Ishikawa (cell line): ENCODE measurements at regions not wholly inside any gene's neighbourhood (a gene's known extent, or its start where the extent isn't known, plus 50 kb on each side); places are given as distances from the start of the nearest gene placed in this dataset.

ENCODE experiments used
- CEBPB ChIP-seq: IDR thresholded peaks from 2 replicates; pipeline ENCODE4 v1.6.1; 2012
- NFIC ChIP-seq: IDR thresholded peaks from 2 replicates; pipeline ENCODE4 v1.6.1; 2012
- REST ChIP-seq: IDR thresholded peaks from 2 replicates; pipeline ENCODE4 v1.6.1; 2012; ENCODE audit warnings: low read depth, mild to moderate bottlenecking
- TAF1 ChIP-seq: IDR thresholded peaks from 2 replicates; pipeline ENCODE4 v1.6.1; 2012; ENCODE audit warnings: low read depth, mild to moderate bottlenecking
- TEAD4 ChIP-seq: IDR thresholded peaks from 2 replicates; pipeline ENCODE4 v1.6.1; 2012
- YY1 ChIP-seq: IDR thresholded peaks from 2 replicates; pipeline ENCODE4 v1.6.1; 2012; ENCODE audit warnings: low read depth

DNA sequence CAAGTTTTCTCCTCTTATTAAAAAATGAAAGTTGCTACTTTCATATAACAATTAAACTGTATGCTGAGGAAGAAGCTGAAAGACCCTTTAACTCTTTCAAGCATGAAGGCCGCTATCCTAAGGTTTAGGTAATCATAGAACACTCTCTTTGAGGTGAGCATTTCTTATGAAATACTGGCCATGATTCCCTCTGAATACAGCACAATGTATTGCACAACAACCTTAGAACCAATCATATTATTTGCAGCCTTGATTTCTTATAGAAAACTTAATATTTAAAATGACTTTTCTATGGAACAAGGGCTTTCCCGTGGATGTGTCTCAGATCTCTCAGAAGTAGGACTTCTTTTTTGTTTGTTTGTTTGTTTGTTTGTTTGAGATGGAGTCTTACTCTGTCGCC, 333.4 kb upstream of the TEX13C start:
- TF ChIP-seq YY1, result no peak
- TF ChIP-seq REST, result no peak
- no peak for TF ChIP-seq TEAD4
- TF ChIP-seq CEBPB, result no peak
- TF ChIP-seq TAF1, result no peak
- no peak for TF ChIP-seq NFIC
